NCI-H82 treated with DMSO at 0.1 percent for 48 hours (cell line): ENCODE measurements at regions not wholly inside any gene's neighbourhood (a gene's known extent, or its start where the extent isn't known, plus 50 kb on each side); places are given as distances from the start of the nearest gene placed in this dataset.
A peak's percentile ranks its signal among the peaks of the same experiment; 100 is the strongest.
"Not testable (repeated sequence)": the region's sequence is repeated elsewhere in the genome, so short reads cannot be mapped to it uniquely, and the experiment has no call there.

Source experiments
- DNase-seq: peaks from one replicate; lab custom pipeline; 2025; ENCODE audit not compliant: unreplicated experiment; lab: John Stamatoyannopoulos, UW

- DNase-seq, result no peak
These were observed 166.5 kb upstream of the IL12B start for GRCh38 chr5:159496773-159497172.

GRCh38 chr5:159497221-159497620, 166.9 kb upstream of the IL12B start:
- DNase-seq, result no peak

GRCh38 chr5:159498630-159499029, 168.3 kb upstream of the IL12B start:
- no peak for DNase-seq

- DNase-seq, result not testable (repeated sequence)
These were observed 171.8 kb upstream of the IL12B start for GRCh38 chr5:159502116-159502515.

- no peak for DNase-seq
These were observed 172.9 kb upstream of the IL12B start for GRCh38 chr5:159503236-159503635.

- DNase-seq, result no peak
These were observed 174.0 kb upstream of the IL12B start for GRCh38 chr5:159504106-159504856.

GRCh38 chr5:159504857-159505304, 174.6 kb upstream of the IL12B start:
- DNase-seq, result no peak

GRCh38 chr5:159507055-159507454, 176.8 kb upstream of the IL12B start:
- no peak for DNase-seq

GRCh38 chr5:159507661-159508060, 177.4 kb upstream of the IL12B start:
- DNase-seq, result no peak

GRCh38 chr5:159508344-159508743, 178.1 kb upstream of the IL12B start:
- DNase-seq, result no peak

GRCh38 chr5:159509002-159509660, 178.8 kb upstream of the IL12B start:
- no peak for DNase-seq

- DNase-seq, result no peak
These were observed 180.0 kb upstream of the IL12B start for GRCh38 chr5:159510282-159510681.

GRCh38 chr5:159511570-159511969, 181.3 kb upstream of the IL12B start:
- DNase-seq, result no peak

- DNase-seq, result no peak
These were observed 181.8 kb upstream of the IL12B start for GRCh38 chr5:159512064-159512463.

- no peak for DNase-seq
These were observed 184.0 kb upstream of the IL12B start for GRCh38 chr5:159514229-159514810.

- DNase-seq, result no peak
These were observed 184.9 kb upstream of the IL12B start for GRCh38 chr5:159515197-159515596.

GRCh38 chr5:159515909-159516415, 185.7 kb upstream of the IL12B start:
- peak; percentile 9 for DNase-seq

- DNase-seq, result no peak
These were observed 188.1 kb upstream of the IL12B start for GRCh38 chr5:159518371-159518770.

GRCh38 chr5:159519365-159519764, 189.1 kb upstream of the IL12B start:
- DNase-seq, result no peak

- no peak for DNase-seq
These were observed 192.6 kb upstream of the IL12B start for GRCh38 chr5:159522841-159523240.

GRCh38 chr5:159524279-159524678, 194.0 kb upstream of the IL12B start:
- DNase-seq, result not testable (repeated sequence)

- DNase-seq, result no peak
These were observed 194.8 kb upstream of the IL12B start for GRCh38 chr5:159525117-159525516.
